ENCODE measurements at regions not wholly inside any gene's neighbourhood (a gene's known extent, or its start where the extent isn't known, plus 50 kb on each side); places are given as distances from the start of the nearest gene placed in this dataset.

GRCh38 chr2:188039307-188039706 lies 252.4 kb upstream of the GULP1 start:
- TF ChIP-seq, protein P1, sequence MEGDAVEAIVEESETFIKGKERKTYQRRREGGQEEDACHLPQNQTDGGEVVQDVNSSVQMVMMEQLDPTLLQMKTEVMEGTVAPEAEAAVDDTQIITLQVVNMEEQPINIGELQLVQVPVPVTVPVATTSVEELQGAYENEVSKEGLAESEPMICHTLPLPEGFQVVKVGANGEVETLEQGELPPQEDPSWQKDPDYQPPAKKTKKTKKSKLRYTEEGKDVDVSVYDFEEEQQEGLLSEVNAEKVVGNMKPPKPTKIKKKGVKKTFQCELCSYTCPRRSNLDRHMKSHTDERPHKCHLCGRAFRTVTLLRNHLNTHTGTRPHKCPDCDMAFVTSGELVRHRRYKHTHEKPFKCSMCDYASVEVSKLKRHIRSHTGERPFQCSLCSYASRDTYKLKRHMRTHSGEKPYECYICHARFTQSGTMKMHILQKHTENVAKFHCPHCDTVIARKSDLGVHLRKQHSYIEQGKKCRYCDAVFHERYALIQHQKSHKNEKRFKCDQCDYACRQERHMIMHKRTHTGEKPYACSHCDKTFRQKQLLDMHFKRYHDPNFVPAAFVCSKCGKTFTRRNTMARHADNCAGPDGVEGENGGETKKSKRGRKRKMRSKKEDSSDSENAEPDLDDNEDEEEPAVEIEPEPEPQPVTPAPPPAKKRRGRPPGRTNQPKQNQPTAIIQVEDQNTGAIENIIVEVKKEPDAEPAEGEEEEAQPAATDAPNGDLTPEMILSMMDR (IDR thresholded peaks at IDR 0.05) = no peak
- TF ChIP-seq POLR2A (IDR thresholded peaks at IDR 0.05) = no peak

Data from testis (tissue), 2 donors.